ENCODE measurements at regions not wholly inside any gene's neighbourhood (a gene's known extent, or its start where the extent isn't known, plus 50 kb on each side); places are given as distances from the start of the nearest gene placed in this dataset.

DNA sequence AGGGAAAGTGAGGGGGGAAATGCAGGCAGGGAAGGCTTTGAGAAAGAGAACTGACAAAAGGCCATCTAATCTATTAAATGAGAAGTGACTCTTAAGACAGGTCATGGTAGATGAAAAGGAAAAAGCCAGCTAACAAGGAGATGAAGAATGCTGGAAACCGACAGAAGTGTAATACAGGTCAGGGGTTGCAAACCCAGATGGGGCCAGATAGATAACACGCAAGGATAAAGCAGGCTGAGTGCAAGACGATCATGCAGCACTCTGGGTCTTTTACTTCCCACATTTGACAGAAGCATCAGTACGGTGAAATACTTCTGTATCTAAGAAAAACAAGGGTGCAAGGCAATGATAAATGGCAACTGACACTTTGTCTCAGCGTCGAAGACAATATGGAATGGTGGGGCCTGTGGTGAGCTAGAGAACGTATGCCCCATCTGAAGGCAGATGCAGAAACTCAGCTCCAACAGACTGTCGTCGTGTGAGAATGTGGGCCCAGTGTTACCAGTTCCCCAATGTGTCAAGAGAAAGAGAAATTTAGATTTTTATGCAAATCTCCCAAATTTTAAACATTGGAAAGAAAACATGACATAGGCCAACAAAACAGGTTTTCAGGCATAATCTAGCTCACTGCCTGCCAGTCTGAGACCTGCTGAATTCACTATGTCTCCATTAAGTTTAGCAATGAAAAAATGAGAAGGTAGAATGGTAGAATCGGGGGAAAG is 187.4 kb downstream of the PHLDA1 start:
- TF ChIP-seq, protein P1, sequence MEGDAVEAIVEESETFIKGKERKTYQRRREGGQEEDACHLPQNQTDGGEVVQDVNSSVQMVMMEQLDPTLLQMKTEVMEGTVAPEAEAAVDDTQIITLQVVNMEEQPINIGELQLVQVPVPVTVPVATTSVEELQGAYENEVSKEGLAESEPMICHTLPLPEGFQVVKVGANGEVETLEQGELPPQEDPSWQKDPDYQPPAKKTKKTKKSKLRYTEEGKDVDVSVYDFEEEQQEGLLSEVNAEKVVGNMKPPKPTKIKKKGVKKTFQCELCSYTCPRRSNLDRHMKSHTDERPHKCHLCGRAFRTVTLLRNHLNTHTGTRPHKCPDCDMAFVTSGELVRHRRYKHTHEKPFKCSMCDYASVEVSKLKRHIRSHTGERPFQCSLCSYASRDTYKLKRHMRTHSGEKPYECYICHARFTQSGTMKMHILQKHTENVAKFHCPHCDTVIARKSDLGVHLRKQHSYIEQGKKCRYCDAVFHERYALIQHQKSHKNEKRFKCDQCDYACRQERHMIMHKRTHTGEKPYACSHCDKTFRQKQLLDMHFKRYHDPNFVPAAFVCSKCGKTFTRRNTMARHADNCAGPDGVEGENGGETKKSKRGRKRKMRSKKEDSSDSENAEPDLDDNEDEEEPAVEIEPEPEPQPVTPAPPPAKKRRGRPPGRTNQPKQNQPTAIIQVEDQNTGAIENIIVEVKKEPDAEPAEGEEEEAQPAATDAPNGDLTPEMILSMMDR (IDR thresholded peaks at IDR 0.05; ENCODE audit: poor library complexity, severe bottlenecking), result no peak
- TF ChIP-seq TAF1 (IDR thresholded peaks at IDR 0.05; ENCODE audit: low read depth) (no peak), RAD21 (conservative IDR thresholded peaks at IDR 0.05) (no peak), POLR2AphosphoS5 (IDR thresholded peaks at IDR 0.05) (no peak), SMC3 (conservative IDR thresholded peaks at IDR 0.05; ENCODE audit: poor library complexity) (no peak)
- Histone ChIP-seq H2AFZ (ENCODE audit: low read depth, low read length) (no peak overlapping the region), H3K27me3 (ENCODE audit: insufficient read depth, low read depth, low read length) (no peaks in the 10 kb centered on the region)

DNA sequence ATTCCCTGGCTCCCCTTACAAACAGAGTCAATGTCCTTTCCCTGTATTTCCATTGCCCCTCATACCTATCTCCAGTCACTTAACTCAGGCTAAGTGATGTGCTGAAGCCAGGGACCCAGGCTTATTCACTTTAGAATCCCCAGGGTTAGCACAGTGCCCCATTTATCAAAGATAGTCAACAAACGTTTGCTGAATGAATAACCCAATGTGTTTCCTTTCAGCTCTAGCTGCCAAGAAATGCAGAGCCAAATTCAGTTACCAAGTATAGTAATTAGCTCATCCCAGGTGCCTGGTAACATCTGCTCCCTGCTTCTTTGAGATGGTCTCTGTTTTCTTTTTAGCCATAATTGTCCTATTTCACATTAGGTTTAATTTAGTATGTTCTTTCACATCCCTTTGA is 189.5 kb downstream of the PHLDA1 start:
- no peaks in the 10 kb centered on the region for H3K79me2 ChIP-seq (replicated peaks; ENCODE audit: insufficient read depth, low read length)
- H3K9me3 ChIP-seq (ENCODE audit: low read length), result no peaks in the 10 kb centered on the region
- no peak overlapping the region for H3K4me3 ChIP-seq (ENCODE audit: low read length)
- no peak for TF ChIP-seq POLR2AphosphoS5 (IDR thresholded peaks at IDR 0.05)
- TF ChIP-seq SMC3 (conservative IDR thresholded peaks at IDR 0.05; ENCODE audit: poor library complexity), result no peak
- H3K36me3 ChIP-seq (ENCODE audit: insufficient read depth, low read length), result no peaks in the 10 kb centered on the region
- no peaks in the 10 kb centered on the region for H3F3A ChIP-seq (ENCODE audit: insufficient read depth, low read length, poor library complexity, severe bottlenecking)
- no peaks in the 10 kb centered on the region for H4K20me1 ChIP-seq (ENCODE audit: insufficient read depth)
- no peak overlapping the region for H3K9ac ChIP-seq (ENCODE audit: low read length)
- no peak overlapping the region for H3K27ac ChIP-seq (ENCODE audit: low read length)
- H3K9me2 ChIP-seq (ENCODE audit: insufficient read depth, low read length), result no peaks in the 10 kb centered on the region
- H2AFZ ChIP-seq (ENCODE audit: low read depth, low read length), result no peak overlapping the region
- no peak overlapping the region for H3K4me2 ChIP-seq (ENCODE audit: low read length)
- H3K27me3 ChIP-seq (ENCODE audit: insufficient read depth, low read depth, low read length), result no peaks in the 10 kb centered on the region

More for the DNA sequence above, 187.4 kb downstream of the PHLDA1 start:
- Histone ChIP-seq H3K9ac (ENCODE audit: low read length) (no peak overlapping the region), H3K4me2 (ENCODE audit: low read length) (no peak overlapping the region), H4K20me1 (ENCODE audit: insufficient read depth) (no peaks in the 10 kb centered on the region), H3K4me3 (ENCODE audit: low read length) (no peak overlapping the region), H3K27ac (ENCODE audit: low read length) (no peak overlapping the region), H3K79me2 (replicated peaks; ENCODE audit: insufficient read depth, low read length) (no peaks in the 10 kb centered on the region), H3K9me2 (ENCODE audit: insufficient read depth, low read length) (no peaks in the 10 kb centered on the region), H3K9me3 (ENCODE audit: low read length) (no peaks in the 10 kb centered on the region), H3F3A (ENCODE audit: insufficient read depth, low read length, poor library complexity, severe bottlenecking) (no peaks in the 10 kb centered on the region), H3K36me3 (ENCODE audit: insufficient read depth, low read length) (no peaks in the 10 kb centered on the region)

DNA sequence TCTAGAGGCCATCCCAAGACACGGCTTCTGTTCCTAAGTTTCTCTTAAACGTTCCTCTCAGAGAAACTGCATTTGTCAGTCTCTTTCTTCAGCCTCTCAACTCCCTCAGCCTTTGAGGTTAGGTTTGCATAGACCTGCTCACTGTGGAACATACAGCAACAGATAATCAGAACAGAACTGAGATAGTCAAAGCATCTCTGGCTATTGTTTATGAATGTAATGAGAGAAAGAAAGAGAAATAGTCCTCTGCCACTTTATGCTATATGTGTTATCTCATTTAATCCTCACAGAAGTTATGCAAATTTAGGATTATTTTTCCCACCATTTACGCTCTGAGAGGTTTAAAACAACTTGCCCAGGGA is 190.6 kb downstream of the PHLDA1 start:
- Histone ChIP-seq H3K27ac (ENCODE audit: low read length) (no peak overlapping the region), H3K9ac (ENCODE audit: low read length) (no peak overlapping the region), H3K9me2 (ENCODE audit: insufficient read depth, low read length) (no peaks in the 10 kb centered on the region), H3F3A (ENCODE audit: insufficient read depth, low read length, poor library complexity, severe bottlenecking) (no peaks in the 10 kb centered on the region), H3K9me3 (ENCODE audit: low read length) (no peaks in the 10 kb centered on the region), H2AFZ (ENCODE audit: low read depth, low read length) (no peak overlapping the region), H3K27me3 (ENCODE audit: insufficient read depth, low read depth, low read length) (no peaks in the 10 kb centered on the region), H3K4me2 (ENCODE audit: low read length) (no peak overlapping the region), H3K79me2 (replicated peaks; ENCODE audit: insufficient read depth, low read length) (no peaks in the 10 kb centered on the region), H4K20me1 (ENCODE audit: insufficient read depth) (no peaks in the 10 kb centered on the region), H3K4me3 (ENCODE audit: low read length) (no peak overlapping the region), H3K36me3 (ENCODE audit: insufficient read depth, low read length) (no peaks in the 10 kb centered on the region)
- TF ChIP-seq MXI1 (conservative IDR thresholded peaks at IDR 0.05; ENCODE audit: poor library complexity, severe bottlenecking), result no peak
- TF ChIP-seq, protein P2, sequence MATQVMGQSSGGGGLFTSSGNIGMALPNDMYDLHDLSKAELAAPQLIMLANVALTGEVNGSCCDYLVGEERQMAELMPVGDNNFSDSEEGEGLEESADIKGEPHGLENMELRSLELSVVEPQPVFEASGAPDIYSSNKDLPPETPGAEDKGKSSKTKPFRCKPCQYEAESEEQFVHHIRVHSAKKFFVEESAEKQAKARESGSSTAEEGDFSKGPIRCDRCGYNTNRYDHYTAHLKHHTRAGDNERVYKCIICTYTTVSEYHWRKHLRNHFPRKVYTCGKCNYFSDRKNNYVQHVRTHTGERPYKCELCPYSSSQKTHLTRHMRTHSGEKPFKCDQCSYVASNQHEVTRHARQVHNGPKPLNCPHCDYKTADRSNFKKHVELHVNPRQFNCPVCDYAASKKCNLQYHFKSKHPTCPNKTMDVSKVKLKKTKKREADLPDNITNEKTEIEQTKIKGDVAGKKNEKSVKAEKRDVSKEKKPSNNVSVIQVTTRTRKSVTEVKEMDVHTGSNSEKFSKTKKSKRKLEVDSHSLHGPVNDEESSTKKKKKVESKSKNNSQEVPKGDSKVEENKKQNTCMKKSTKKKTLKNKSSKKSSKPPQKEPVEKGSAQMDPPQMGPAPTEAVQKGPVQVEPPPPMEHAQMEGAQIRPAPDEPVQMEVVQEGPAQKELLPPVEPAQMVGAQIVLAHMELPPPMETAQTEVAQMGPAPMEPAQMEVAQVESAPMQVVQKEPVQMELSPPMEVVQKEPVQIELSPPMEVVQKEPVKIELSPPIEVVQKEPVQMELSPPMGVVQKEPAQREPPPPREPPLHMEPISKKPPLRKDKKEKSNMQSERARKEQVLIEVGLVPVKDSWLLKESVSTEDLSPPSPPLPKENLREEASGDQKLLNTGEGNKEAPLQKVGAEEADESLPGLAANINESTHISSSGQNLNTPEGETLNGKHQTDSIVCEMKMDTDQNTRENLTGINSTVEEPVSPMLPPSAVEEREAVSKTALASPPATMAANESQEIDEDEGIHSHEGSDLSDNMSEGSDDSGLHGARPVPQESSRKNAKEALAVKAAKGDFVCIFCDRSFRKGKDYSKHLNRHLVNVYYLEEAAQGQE (IDR thresholded peaks at IDR 0.05; ENCODE audit: borderline replicate concordance), result no peak
- no peak for TF ChIP-seq POLR2AphosphoS5 (IDR thresholded peaks at IDR 0.05)
- no peak for TF ChIP-seq EP300 (conservative IDR thresholded peaks at IDR 0.05; ENCODE audit: poor library complexity, severe bottlenecking)

Data from neural cell (in vitro differentiated cells).